ENCODE measurements at regions not wholly inside any gene's neighbourhood (a gene's known extent, or its start where the extent isn't known, plus 50 kb on each side); places are given as distances from the start of the nearest gene placed in this dataset.

DNA sequence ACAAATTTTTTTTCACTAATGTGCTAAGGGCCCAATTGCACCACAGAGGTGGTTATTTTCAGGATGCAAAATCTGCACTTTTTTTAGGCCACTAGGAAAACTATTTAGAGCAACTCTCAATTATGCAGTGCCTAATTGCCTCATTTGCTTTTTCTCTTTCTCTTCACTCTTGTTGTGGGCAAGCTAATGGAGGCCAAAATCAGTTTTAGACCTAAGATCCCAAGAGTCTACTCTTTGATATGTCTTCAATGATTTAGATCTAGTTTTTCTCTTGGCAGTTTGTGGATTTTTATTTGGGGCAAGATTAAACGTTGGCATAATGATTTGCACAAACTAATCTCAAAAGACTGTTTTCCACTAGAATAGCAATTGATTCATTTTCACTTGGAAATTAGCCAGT lies 1996.9 kb downstream of the LRRC4C start:
- Mint-ChIP-seq H3K4me1 (no peaks in the 10 kb centered on the region), H3K27ac (no peak overlapping the region), H3K9me3 (peaks cover 17% of the 10 kb centered on the region), H3K36me3 (ENCODE audit: low read depth) (no peaks in the 10 kb centered on the region), H3K27me3 (no peaks in the 10 kb centered on the region), H3K4me3 (no peak overlapping the region)
- POLR2A ChIA-PET = no interaction called here
- CTCF ChIA-PET = no interaction called here
- DNase-seq = no peak

DNA sequence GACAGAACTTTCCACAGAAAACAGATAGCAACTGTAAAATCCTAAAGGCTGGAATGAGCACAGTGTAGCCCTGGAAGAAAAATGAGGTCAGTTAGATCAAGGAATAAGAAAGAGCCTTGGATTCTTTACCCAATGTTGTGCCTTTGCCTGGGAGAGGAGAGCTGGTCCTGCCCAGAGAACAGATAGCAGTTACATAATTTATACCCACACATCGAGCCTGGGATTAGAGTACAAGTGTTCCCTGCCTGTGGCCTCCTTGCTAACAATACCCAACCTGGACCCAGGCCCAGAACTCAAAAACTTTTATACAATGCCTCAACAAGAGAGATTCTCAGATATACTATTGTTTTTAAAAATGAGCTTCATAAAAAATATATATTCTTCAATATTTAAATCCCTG lies 1998.4 kb downstream of the LRRC4C start:
- no peaks in the 10 kb centered on the region for H3K27me3 Mint-ChIP-seq
- no peaks in the 10 kb centered on the region for H3K36me3 Mint-ChIP-seq (ENCODE audit: low read depth)
- ChIA-PET CTCF (no interaction called here), POLR2A (no interaction called here)
- H3K27ac Mint-ChIP-seq = no peak overlapping the region
- DNase-seq = no peak
- peaks cover 10% of the 10 kb centered on the region for H3K9me3 Mint-ChIP-seq
- no peak overlapping the region for H3K4me3 Mint-ChIP-seq
- H3K4me1 Mint-ChIP-seq = no peaks in the 10 kb centered on the region

DNA sequence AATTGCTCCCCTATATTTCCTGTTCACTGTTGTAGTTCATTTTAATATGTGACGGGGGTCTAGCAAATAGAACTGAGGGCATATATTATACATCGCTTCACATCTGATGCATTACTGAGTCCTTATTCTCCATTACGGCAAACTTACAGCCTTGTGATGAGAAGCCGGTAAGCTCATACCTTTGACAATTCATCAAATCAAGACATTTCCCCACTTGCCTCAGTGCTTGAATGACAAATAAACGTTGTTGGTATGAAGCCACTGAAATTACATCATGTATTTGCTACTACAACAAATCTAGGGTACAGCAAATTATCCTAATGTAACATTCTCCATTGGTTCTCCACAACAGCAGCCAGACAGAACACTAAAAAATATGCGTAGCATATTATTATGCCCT lies 1999.8 kb downstream of the LRRC4C start:
- POLR2A ChIA-PET = no interaction called here
- H3K27me3 Mint-ChIP-seq = no peaks in the 10 kb centered on the region
- H3K4me3 Mint-ChIP-seq = no peak overlapping the region
- H3K4me1 Mint-ChIP-seq = no peaks in the 10 kb centered on the region
- peaks cover 10% of the 10 kb centered on the region for H3K9me3 Mint-ChIP-seq
- CTCF ChIA-PET = no interaction called here
- no peak overlapping the region for H3K27ac Mint-ChIP-seq
- H3K36me3 Mint-ChIP-seq (ENCODE audit: low read depth) = no peaks in the 10 kb centered on the region
- DNase-seq = no peak

- H3K27ac Mint-ChIP-seq = no peak overlapping the region
- no peaks in the 10 kb centered on the region for H3K27me3 Mint-ChIP-seq
- CTCF ChIA-PET = no interaction called here
- no peaks in the 10 kb centered on the region for H3K36me3 Mint-ChIP-seq (ENCODE audit: low read depth)
- H3K9me3 Mint-ChIP-seq = peaks cover 10% of the 10 kb centered on the region
- POLR2A ChIA-PET = no interaction called here
- no peak for DNase-seq
- H3K4me1 Mint-ChIP-seq = no peaks in the 10 kb centered on the region
- no peak overlapping the region for H3K4me3 Mint-ChIP-seq
Measured at GRCh38 chr11:39458481-39458880, 2001.0 kb downstream of the LRRC4C start.

GRCh38 chr11:39443424-39444022 lies 2015.9 kb downstream of the LRRC4C start:
- no peaks in the 10 kb centered on the region for H3K27me3 Mint-ChIP-seq
- no peak overlapping the region for H3K27ac Mint-ChIP-seq
- POLR2A ChIA-PET = no interaction called here
- H3K36me3 Mint-ChIP-seq (ENCODE audit: low read depth) = no peaks in the 10 kb centered on the region
- peaks cover 13% of the 10 kb centered on the region for H3K9me3 Mint-ChIP-seq
- H3K4me1 Mint-ChIP-seq = no peaks in the 10 kb centered on the region
- CTCF ChIA-PET = no interaction called here
- no peak overlapping the region for H3K4me3 Mint-ChIP-seq
- DNase-seq = no peak

DNA sequence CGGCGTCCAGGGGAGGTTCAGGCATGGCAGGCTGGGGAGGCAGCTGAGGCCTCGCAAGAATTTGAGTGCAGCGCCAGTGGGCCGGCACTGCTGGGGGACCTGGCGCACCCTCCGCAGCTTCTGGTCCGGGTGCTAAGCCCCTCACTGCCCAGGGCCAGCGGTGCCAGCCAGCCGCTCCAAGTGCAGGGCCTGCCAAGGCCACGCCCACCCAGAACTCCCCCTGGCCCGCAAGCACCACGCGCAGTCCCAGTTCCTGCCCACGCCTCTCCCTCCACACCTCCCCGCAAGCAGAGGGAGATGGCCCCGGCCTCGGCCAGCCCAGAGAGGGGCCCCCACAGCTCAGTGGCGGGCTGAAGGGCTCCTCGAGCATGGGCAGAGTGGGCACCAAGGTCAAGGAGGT lies 2017.3 kb downstream of the LRRC4C start:
- CTCF ChIA-PET = no interaction called here
- no peak overlapping the region for H3K4me3 Mint-ChIP-seq
- no peaks in the 10 kb centered on the region for H3K4me1 Mint-ChIP-seq
- H3K27ac Mint-ChIP-seq = no peak overlapping the region
- no peak for DNase-seq
- POLR2A ChIA-PET = no interaction called here
- H3K27me3 Mint-ChIP-seq = no peaks in the 10 kb centered on the region
- H3K9me3 Mint-ChIP-seq = peaks cover 13% of the 10 kb centered on the region
- H3K36me3 Mint-ChIP-seq (ENCODE audit: low read depth) = no peaks in the 10 kb centered on the region

DNA sequence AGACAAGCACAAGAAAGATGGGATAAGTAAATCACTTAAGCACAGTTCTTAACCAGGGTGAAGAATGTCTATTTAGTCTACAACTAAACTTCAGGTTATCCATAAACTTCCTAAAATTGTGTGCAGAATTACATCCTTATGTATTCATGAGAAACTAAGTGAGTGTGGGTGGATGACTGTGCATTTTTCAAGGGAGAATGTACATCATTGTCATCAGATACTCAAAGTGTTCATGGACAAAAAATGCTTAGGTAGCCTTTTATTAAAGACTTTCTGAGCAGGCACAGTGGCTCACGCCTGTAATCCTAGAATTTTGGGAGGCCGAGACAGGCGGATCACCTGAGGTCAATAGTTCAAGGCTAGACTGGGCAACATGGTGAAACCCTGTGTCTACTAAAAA lies 2023.8 kb downstream of the LRRC4C start:
- ChIA-PET POLR2A (no interaction called here), CTCF (no interaction called here)
- Mint-ChIP-seq H3K9me3 (peaks cover 5% of the 10 kb centered on the region), H3K27me3 (no peaks in the 10 kb centered on the region), H3K4me1 (no peaks in the 10 kb centered on the region), H3K4me3 (no peak overlapping the region), H3K36me3 (ENCODE audit: low read depth) (no peaks in the 10 kb centered on the region), H3K27ac (no peak overlapping the region)
- DNase-seq = no peak

DNA sequence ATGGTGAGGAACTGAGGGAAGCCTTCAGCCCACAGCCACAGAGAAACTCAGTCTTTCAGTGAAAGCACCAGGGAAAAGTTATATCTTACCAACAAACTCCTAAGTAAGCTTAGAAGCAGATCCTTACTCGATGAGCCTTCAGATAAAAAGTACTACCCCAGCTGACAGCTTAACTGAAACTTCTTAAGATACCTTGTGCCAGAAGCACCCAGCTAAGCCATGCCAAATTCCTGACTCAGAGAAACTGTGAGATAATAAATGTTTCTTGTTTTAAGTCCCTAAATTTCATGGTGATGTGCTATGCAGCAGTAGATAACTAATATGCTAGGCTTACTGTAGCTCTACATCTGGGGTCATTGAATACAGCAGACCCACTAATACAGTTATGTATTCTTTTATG lies 2025.0 kb downstream of the LRRC4C start:
- DNase-seq = no peak
- POLR2A ChIA-PET = no interaction called here
- CTCF ChIA-PET = no interaction called here
- H3K36me3 Mint-ChIP-seq (ENCODE audit: low read depth) = no peaks in the 10 kb centered on the region
- H3K4me1 Mint-ChIP-seq = no peaks in the 10 kb centered on the region
- no peak overlapping the region for H3K4me3 Mint-ChIP-seq
- no peaks in the 10 kb centered on the region for H3K9me3 Mint-ChIP-seq
- no peak overlapping the region for H3K27ac Mint-ChIP-seq
- H3K27me3 Mint-ChIP-seq = no peaks in the 10 kb centered on the region

DNA sequence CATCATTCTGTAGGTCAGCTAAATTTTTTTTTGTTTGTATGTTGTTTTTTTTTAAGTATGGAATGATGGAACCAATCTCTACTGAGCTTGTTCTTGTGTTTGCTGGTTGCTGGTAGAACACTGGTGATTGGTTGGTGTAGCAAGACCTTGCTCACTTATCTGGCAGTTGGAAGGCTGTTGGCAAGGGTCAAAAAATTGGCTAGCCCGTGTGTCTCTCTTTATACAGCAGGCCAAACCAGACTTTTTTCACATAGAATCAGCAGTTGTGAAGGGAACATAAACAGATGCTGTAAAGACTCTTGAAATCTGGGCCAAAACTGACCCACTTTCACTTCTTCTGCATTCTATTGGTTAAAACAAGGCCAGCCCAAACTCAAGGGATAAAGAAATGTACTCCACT lies 2026.5 kb downstream of the LRRC4C start:
- Mint-ChIP-seq H3K27ac (no peak overlapping the region), H3K27me3 (no peaks in the 10 kb centered on the region), H3K36me3 (ENCODE audit: low read depth) (no peaks in the 10 kb centered on the region), H3K4me1 (no peaks in the 10 kb centered on the region), H3K9me3 (no peaks in the 10 kb centered on the region), H3K4me3 (no peak overlapping the region)
- CTCF ChIA-PET = no interaction called here
- DNase-seq = no peak
- POLR2A ChIA-PET = no interaction called here

DNA sequence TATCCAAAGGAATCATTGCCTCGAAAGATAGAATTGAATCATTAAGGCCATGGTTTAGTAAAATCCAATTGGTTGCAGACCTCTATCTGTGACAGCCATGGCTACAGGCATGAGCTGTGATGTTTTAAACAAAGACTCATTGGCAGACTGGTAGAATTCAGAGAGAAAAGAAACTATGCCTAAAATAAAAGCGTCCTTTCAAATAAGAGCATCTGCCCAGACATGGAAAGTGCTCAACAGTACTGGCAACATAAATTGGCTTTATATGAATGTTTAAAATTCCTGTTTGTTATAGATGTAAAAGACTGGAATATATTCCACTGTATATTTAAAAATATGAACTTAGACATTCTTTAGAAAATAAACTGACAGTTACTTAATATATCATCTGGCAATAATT lies 2034.2 kb downstream of the LRRC4C start:
- DNase-seq = no peak
- Mint-ChIP-seq H3K4me3 (no peak overlapping the region), H3K9me3 (no peaks in the 10 kb centered on the region), H3K27ac (no peak overlapping the region), H3K27me3 (no peaks in the 10 kb centered on the region), H3K36me3 (ENCODE audit: low read depth) (no peaks in the 10 kb centered on the region), H3K4me1 (no peaks in the 10 kb centered on the region)
- ChIA-PET POLR2A (no interaction called here), CTCF (no interaction called here)

- Mint-ChIP-seq H3K4me3 (no peak overlapping the region), H3K9me3 (peaks cover 5% of the 10 kb centered on the region), H3K27ac (no peak overlapping the region), H3K36me3 (ENCODE audit: low read depth) (no peaks in the 10 kb centered on the region), H3K27me3 (no peaks in the 10 kb centered on the region), H3K4me1 (no peaks in the 10 kb centered on the region)
- ChIA-PET POLR2A (no interaction called here), CTCF (no interaction called here)
- DNase-seq = no peak
Measured at GRCh38 chr11:39412117-39412516, 2047.3 kb downstream of the LRRC4C start.

DNA sequence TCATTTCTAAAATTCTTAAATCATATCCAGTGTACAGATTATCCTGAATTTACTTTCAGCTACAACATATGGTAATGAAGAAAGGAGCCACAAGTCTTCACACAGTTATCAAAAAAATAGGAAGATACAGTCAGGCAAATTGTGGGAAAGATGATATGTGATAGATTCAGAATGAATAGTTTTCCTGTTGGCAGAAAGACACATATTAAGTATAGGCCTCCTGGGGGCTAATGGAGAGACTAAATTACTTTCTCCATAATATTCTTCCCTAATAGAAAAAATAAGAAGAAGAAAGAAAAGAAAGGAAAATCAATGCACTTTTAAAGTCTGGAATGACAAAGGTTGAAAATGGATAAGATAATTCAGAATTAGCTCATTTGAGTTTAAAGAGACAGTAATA lies 2073.5 kb downstream of the LRRC4C start:
- ChIA-PET POLR2A (no interaction called here), CTCF (no interaction called here)
- H3K4me3 Mint-ChIP-seq = no peak overlapping the region
- H3K27me3 Mint-ChIP-seq = no peaks in the 10 kb centered on the region
- no peak for DNase-seq
- no peak overlapping the region for H3K27ac Mint-ChIP-seq
- no peaks in the 10 kb centered on the region for H3K4me1 Mint-ChIP-seq
- H3K9me3 Mint-ChIP-seq = peaks cover 3% of the 10 kb centered on the region
- no peaks in the 10 kb centered on the region for H3K36me3 Mint-ChIP-seq (ENCODE audit: low read depth)

GRCh38 chr11:39374963-39375698 lies 2084.3 kb downstream of the LRRC4C start:
- ChIA-PET POLR2A (no interaction called here), CTCF (interaction anchor here (0.6 kb wide), 1 partner anchor 867 kb away, joined by 4 read pairs; no protein-coding TSS in a partner anchor)
- Mint-ChIP-seq H3K9me3 (no peaks in the 10 kb centered on the region), H3K36me3 (ENCODE audit: low read depth) (peaks cover 3% of the 10 kb centered on the region), H3K4me1 (peaks cover 15% of the 10 kb centered on the region), H3K27me3 (no peaks in the 10 kb centered on the region), H3K4me3 (no peak overlapping the region), H3K27ac (no peak overlapping the region)
- peak; percentile 36 for DNase-seq

- Mint-ChIP-seq H3K4me3 (no peak overlapping the region), H3K9me3 (no peaks in the 10 kb centered on the region), H3K36me3 (ENCODE audit: low read depth) (peaks cover 3% of the 10 kb centered on the region), H3K27me3 (no peaks in the 10 kb centered on the region), H3K4me1 (peaks cover 30% of the 10 kb centered on the region), H3K27ac (no peak overlapping the region)
- CTCF ChIA-PET = no interaction called here
- POLR2A ChIA-PET = no interaction called here
- DNase-seq = peak; percentile 9
Measured at GRCh38 chr11:39367534-39367933, 2091.9 kb downstream of the LRRC4C start.
